HG03571 (cell line): ENCODE measurements at regions not wholly inside any gene's neighbourhood (a gene's known extent, or its start where the extent isn't known, plus 50 kb on each side); places are given as distances from the start of the nearest gene placed in this dataset.

Source experiments
- ATAC-seq: cut with Tn5 transposase; IDR thresholded peaks from one replicate; pipeline ENCODE4 v1.9.1; 2021; ENCODE audit not compliant: unreplicated experiment

- ATAC-seq: no peak
These were observed 450.9 kb upstream of the CNTNAP2 start for GRCh38 chr7:145665499-145666258.

GRCh38 chr7:145655666-145656065 lies 460.9 kb upstream of the CNTNAP2 start:
- no peak for ATAC-seq

DNA sequence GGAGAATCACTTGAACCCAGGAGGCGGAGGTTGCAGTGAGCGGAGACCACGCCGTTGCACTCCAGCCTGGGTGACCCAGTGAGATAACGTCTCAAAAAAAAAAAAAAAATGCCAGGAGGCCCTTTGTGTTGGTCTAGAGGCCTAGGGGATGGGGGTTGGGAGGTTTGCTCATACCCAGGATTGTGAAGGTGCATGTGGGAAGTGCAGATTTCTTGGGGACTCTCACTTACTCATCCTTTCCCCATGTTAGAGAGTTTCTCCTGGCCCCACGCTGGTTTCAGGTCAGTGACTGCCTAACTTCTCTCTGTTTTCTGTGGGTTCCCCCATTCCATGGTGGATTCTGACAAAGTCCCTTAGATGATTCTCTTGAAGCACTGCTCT lies 471.5 kb upstream of the CNTNAP2 start:
- no peak for ATAC-seq

- ATAC-seq: no peak
These were observed 472.0 kb upstream of the CNTNAP2 start for GRCh38 chr7:145644426-145645134.

DNA sequence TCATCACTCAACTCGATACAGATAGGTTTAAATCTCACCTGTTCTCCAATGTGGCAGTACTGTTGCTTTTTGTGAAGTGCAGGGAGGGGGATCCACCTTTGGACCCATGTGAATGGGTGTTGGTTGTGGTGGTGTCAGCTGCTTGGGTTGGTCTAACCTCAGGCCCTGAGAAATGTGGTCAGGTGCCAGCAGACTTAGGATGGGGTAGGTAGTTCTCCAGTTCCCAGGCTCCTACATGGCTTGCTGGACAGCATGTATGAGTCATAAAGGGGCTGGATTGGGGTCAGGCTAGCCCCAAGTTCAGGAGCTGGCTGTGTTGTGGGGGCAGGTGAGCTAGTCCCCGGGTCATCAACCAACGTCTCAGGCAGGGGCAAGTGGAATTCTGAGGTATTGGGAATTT lies 472.6 kb upstream of the CNTNAP2 start:
- no peak for ATAC-seq

- ATAC-seq: no peak
These were observed 483.1 kb upstream of the CNTNAP2 start for GRCh38 chr7:145633513-145633912.

DNA sequence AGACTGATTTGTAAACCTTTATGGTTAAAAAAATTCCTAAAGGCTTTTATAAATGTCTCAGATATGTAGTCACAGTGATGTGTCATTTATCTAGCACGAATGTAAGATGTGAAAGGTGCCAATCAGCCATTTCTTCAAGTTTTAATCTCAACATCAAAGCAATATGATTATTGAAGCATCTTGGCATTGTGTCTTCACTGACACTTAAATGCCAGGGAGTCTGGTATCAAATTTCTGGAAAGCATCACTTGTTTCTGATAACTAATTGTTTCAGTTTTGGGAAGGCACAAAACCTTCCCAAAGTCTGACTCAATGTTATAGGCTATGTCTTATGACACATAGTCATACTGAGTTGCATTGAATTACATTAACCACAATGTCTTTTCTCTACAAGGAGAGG lies 492.0 kb upstream of the CNTNAP2 start:
- ATAC-seq: no peak

- ATAC-seq: no peak
These were observed 510.6 kb upstream of the CNTNAP2 start for GRCh38 chr7:145605963-145606362.

DNA sequence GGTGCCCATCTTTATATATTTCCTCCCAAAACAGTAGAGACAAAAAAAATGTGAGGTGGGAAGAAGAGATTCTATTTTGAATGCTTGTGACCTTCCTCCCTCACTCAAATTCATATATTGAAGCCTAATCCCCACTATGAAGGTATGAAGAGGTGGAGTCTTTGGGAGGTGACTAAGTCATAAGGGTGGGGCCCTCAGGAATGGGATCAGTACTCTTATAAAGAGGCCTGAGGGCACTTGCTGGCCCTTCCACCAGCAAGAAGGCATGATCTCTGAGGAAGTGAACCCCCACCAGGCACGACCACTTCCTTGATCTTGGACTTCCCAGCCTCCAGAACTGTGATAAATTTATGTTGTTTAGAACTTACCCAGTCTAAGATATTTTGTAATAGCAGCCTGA lies 517.2 kb upstream of the CNTNAP2 start:
- ATAC-seq: no peak

- ATAC-seq: no peak
These were observed 532.2 kb upstream of the CNTNAP2 start for GRCh38 chr7:145584401-145584800.

GRCh38 chr7:145582742-145583303 lies 533.8 kb upstream of the CNTNAP2 start:
- no peak for ATAC-seq

DNA sequence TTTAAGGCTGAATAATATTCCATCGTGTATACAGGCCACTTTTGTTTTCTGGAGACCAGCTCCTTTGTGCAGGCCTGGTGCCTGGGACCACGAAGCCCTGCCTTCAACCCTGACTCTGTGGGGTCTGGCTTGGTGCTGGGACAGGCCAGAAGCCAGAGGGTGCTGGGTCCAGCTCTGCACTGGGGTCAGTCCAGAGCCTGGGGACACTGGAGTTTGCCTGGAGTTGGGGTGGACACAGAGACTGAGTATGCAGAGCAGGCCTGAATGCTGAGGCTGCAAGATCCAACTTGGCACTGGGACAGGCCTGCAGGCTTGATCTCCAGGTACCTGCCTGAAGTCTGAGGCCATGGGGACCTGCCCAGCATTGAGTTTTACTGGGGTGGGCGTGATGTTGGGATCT lies 558.8 kb upstream of the CNTNAP2 start:
- ATAC-seq: no peak

DNA sequence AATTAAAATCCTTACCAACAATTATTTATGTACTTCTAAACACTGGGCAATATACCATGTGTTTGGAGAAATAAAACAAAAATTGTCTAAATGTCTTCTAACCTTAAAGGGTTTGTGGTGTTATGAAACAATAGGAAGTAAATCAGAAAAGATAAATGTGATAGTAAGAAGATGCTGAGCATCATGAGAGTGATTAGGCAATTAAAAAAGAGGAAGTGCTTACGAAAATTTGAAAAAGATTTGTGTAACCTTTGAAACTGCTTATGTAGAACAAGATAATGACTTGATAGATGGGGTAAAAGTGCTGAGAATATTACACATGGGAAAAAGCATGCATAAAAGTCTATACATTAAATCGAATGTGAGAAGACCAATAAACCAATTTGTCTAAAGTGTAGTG lies 573.4 kb upstream of the CNTNAP2 start:
- ATAC-seq: no peak

- ATAC-seq: no peak
These were observed 576.7 kb upstream of the CNTNAP2 start for GRCh38 chr7:145539910-145540309.

- ATAC-seq: no peak
These were observed 582.3 kb upstream of the CNTNAP2 start for GRCh38 chr7:145534301-145534700.

- ATAC-seq: no peak
These were observed 596.3 kb upstream of the CNTNAP2 start for GRCh38 chr7:145520284-145520683.

- no peak for ATAC-seq
These were observed 605.6 kb upstream of the CNTNAP2 start for GRCh38 chr7:145511004-145511403.

- ATAC-seq: no peak
These were observed 618.6 kb upstream of the CNTNAP2 start for GRCh38 chr7:145497911-145498525.

GRCh38 chr7:145490356-145490755 lies 626.2 kb upstream of the CNTNAP2 start:
- no peak for ATAC-seq

GRCh38 chr7:145489609-145490008 lies 627.0 kb upstream of the CNTNAP2 start:
- no peak for ATAC-seq

DNA sequence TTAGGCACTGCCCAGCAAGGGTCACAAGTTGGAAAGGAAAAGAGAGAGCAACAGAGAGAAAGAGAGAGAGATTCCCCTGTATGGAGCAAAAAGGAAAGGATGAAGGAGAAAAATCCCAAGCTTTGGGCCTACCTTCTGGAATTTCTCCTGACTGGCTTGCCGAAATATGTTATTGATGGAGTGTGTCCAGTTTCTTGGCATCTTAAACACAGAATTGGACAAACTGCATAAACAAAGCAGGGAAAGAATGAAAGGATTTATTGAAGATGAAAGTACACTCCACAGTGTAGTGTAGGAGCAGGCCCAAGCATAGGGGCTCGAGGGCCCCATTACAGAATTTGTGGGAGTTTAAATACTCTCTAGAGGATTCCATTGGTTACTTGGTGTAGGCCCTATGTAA lies 627.8 kb upstream of the CNTNAP2 start:
- ATAC-seq: no peak

DNA sequence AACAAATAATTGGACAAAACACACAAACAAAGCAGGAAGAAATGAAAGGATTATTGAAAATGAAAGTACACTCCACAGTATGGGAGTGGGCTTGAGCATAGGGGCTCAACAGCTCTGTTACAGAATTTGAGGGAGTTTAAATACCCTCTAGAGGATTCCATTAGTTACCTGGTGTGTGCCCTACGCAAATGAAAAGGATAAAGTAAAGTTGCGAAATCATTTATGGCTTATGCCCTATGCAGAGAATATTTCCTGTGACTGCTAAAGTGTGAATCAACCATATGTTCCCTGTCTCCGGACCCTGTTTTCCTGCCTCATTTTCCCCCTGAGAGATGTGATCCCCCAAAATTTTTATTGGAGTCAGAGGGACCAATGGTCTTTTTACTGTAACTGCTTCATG lies 634.6 kb upstream of the CNTNAP2 start:
- no peak for ATAC-seq
